HEK293 (cell line): ENCODE measurements at regions not wholly inside any gene's neighbourhood (a gene's known extent, or its start where the extent isn't known, plus 50 kb on each side); places are given as distances from the start of the nearest gene placed in this dataset.

Experiments used
- AEBP2 ChIP-seq: fragments of 450-650 bp; formaldehyde crosslinking; IDR thresholded peaks from 2 replicates; pipeline ENCODE4 v1.5.1; 2016; ENCODE audit warnings: missing biosample characterization, missing genetic modification characterization, borderline replicate concordance
- ATF2 ChIP-seq: fragments of 450-650 bp; formaldehyde crosslinking; IDR thresholded peaks from 2 replicates; pipeline ENCODE4 v1.5.1; 2016; ENCODE audit warnings: missing biosample characterization, missing genetic modification characterization, low read depth
- CTCF ChIP-seq: fragments of 450-650 bp; formaldehyde crosslinking; IDR thresholded peaks from 2 replicates; pipeline ENCODE4 v1.5.1; 2016; ENCODE audit warnings: missing biosample characterization, missing genetic modification characterization
- KLF16 ChIP-seq: fragments of 450-650 bp; formaldehyde crosslinking; IDR thresholded peaks from 2 replicates; pipeline ENCODE4 v1.5.1; 2017; ENCODE audit warnings: missing biosample characterization, missing genetic modification characterization
- MEIS1 ChIP-seq: sonication (generic); formaldehyde crosslinking; IDR thresholded peaks from 2 replicates; pipeline ENCODE4 v1.8.1; 2022; ENCODE audit warnings: missing genetic modification reagents, mild to moderate bottlenecking, borderline replicate concordance
- PATZ1 ChIP-seq: fragments of 450-650 bp; formaldehyde crosslinking; IDR thresholded peaks from 2 replicates; pipeline ENCODE4 v1.5.1; 2016; ENCODE audit warnings: missing biosample characterization, missing genetic modification characterization
- REST ChIP-seq: fragments of 450-650 bp; formaldehyde crosslinking; IDR thresholded peaks from 2 replicates; pipeline ENCODE4 v1.5.1; 2016; ENCODE audit warnings: missing biosample characterization, missing genetic modification characterization
- SETDB1 ChIP-seq: IDR thresholded peaks from one replicate; pipeline ENCODE4 v1.6.1; 2017; ENCODE audit warnings: mild to moderate bottlenecking, low read length, moderate library complexity, mixed read lengths; ENCODE audit not compliant: insufficient read length
- SP2 ChIP-seq: fragments of 450-650 bp; formaldehyde crosslinking; IDR thresholded peaks from 2 replicates; pipeline ENCODE4 v1.5.1; 2016; ENCODE audit warnings: missing biosample characterization, missing genetic modification characterization
- ZFP3 ChIP-seq: fragments of 450-650 bp; formaldehyde crosslinking; IDR thresholded peaks from 2 replicates; pipeline ENCODE4 v1.5.1; 2016; ENCODE audit warnings: low read depth, missing biosample characterization, missing genetic modification characterization
- ZNF169 ChIP-seq: fragments of 450-650 bp; formaldehyde crosslinking; IDR thresholded peaks from 2 replicates; pipeline ENCODE4 v1.5.1; 2016; ENCODE audit warnings: missing biosample characterization, missing genetic modification characterization
- ZNF175 ChIP-seq: fragments of 450-650 bp; formaldehyde crosslinking; IDR thresholded peaks from 2 replicates; pipeline ENCODE4 v1.5.1; 2016; ENCODE audit warnings: missing biosample characterization, missing genetic modification characterization
- ZNF544 ChIP-seq: fragments of 450-650 bp; formaldehyde crosslinking; IDR thresholded peaks from 2 replicates; pipeline ENCODE4 v1.5.0; 2017; ENCODE audit warnings: missing biosample characterization, missing genetic modification characterization
- ZNF558 ChIP-seq: fragments of 450-650 bp; formaldehyde crosslinking; IDR thresholded peaks from 2 replicates; pipeline ENCODE4 v1.5.1; 2016; ENCODE audit warnings: missing biosample characterization, missing genetic modification characterization

- TF ChIP-seq KLF16 (tag by site-specific recombination): no peak
- no peak for TF ChIP-seq CTCF (tag by site-specific recombination)
- no peak for TF ChIP-seq ATF2 (tag by site-specific recombination)
- no peak for TF ChIP-seq ZNF558
- no peak for TF ChIP-seq ZNF169 (tag by site-specific recombination)
- no peak for TF ChIP-seq AEBP2 (tag by site-specific recombination)
- TF ChIP-seq MEIS1: no peak
- TF ChIP-seq SETDB1: no peak
- no peak for TF ChIP-seq SP2 (tag by site-specific recombination)
- TF ChIP-seq ZNF175 (tag by site-specific recombination): no peak
- no peak for TF ChIP-seq ZNF544 (tag by site-specific recombination)
- TF ChIP-seq REST (tag by site-specific recombination): no peak
- TF ChIP-seq ZFP3 (tag by site-specific recombination): no peak
- no peak for TF ChIP-seq PATZ1 (tag by site-specific recombination)
These were observed 229.5 kb downstream of the ETAA1 start for GRCh38 chr2:67626656-67627055.
